ENCODE measurements at regions not wholly inside any gene's neighbourhood (a gene's known extent, or its start where the extent isn't known, plus 50 kb on each side); places are given as distances from the start of the nearest gene placed in this dataset.

DNA sequence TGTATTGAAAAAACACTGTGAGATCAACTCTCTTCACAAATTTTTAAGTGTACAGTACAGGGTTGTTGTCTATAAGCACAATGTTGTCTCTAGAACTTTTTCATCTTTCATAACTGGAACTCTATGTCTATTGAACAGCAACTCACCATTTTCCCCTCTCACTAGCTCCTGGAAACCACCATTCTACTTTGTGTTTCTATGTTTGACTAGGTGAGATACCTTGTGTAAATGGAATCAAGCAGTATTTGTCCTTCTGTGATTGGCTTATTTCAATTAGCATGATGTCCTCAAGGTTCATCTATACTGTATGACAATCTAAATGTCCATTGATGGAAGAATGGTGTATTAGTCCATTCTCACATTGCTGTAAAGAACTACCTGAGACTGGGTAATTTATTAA lies 210.1 kb upstream of the FUT9 start:
- H3K27me3 ChIP-seq (ENCODE audit: control insufficient read depth, insufficient read depth, low read length), result no peaks in the 10 kb centered on the region
- DNase-seq (ENCODE audit: low read depth), result no peak
- no peaks in the 10 kb centered on the region for H3K36me3 ChIP-seq (ENCODE audit: control insufficient read depth, insufficient read depth, low read length)
- TF ChIP-seq, protein P1, sequence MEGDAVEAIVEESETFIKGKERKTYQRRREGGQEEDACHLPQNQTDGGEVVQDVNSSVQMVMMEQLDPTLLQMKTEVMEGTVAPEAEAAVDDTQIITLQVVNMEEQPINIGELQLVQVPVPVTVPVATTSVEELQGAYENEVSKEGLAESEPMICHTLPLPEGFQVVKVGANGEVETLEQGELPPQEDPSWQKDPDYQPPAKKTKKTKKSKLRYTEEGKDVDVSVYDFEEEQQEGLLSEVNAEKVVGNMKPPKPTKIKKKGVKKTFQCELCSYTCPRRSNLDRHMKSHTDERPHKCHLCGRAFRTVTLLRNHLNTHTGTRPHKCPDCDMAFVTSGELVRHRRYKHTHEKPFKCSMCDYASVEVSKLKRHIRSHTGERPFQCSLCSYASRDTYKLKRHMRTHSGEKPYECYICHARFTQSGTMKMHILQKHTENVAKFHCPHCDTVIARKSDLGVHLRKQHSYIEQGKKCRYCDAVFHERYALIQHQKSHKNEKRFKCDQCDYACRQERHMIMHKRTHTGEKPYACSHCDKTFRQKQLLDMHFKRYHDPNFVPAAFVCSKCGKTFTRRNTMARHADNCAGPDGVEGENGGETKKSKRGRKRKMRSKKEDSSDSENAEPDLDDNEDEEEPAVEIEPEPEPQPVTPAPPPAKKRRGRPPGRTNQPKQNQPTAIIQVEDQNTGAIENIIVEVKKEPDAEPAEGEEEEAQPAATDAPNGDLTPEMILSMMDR (IDR thresholded peaks at IDR 0.05; ENCODE audit: insufficient read depth, low read length, poor library complexity, severe bottlenecking), result no peak
- no peak overlapping the region for H3K4me3 ChIP-seq (ENCODE audit: low read depth, low read length)

DNA sequence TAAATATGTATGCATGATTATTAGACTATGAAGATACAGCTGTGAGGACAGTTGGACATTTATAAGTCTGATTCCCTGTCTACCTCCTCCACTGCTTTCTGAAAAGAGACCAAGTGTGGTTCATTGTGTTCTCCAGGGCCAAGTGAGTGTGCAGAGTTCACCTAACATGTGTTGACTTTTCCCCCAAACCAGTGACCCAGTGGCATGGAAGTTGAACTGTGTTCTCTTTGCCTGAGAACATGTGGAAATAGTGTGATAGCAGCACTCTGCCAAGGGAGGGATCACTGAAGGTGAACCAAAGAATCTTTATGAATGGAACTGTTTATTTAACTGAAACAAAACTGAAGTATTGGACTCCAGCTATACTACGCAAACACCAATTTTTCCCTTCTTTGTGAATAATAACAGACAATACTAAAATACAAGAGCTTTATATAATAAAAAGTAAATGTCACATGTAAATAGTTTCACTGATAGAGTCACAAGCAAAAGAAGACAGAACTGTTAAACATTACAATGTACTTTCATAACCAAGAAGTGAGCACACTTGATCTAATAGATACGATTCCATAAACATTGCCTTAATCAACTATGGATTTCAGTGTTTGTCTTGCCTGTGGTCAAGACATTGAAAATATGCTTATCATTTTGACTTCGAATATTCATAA lies 200.3 kb upstream of the FUT9 start:
- Histone ChIP-seq H3K4me3 (ENCODE audit: low read depth, low read length) (no peak overlapping the region), H3K27me3 (ENCODE audit: control insufficient read depth, insufficient read depth, low read length) (no peaks in the 10 kb centered on the region), H3K36me3 (ENCODE audit: control insufficient read depth, insufficient read depth, low read length) (no peaks in the 10 kb centered on the region)
- DNase-seq (ENCODE audit: low read depth), result no peak
- TF ChIP-seq, protein P1 (IDR thresholded peaks at IDR 0.05; ENCODE audit: insufficient read depth, low read length, poor library complexity, severe bottlenecking), result no peak

- H3K36me3 ChIP-seq (ENCODE audit: control insufficient read depth, insufficient read depth, low read length), result no peaks in the 10 kb centered on the region
- TF ChIP-seq, protein P1 (IDR thresholded peaks at IDR 0.05; ENCODE audit: insufficient read depth, low read length, poor library complexity, severe bottlenecking), result no peak
- H3K27me3 ChIP-seq (ENCODE audit: control insufficient read depth, insufficient read depth, low read length), result no peaks in the 10 kb centered on the region
- no peak for DNase-seq (ENCODE audit: low read depth)
- H3K4me3 ChIP-seq (ENCODE audit: low read depth, low read length), result no peak overlapping the region
These were observed 196.3 kb upstream of the FUT9 start for GRCh38 chr6:95819461-95819860.

DNA sequence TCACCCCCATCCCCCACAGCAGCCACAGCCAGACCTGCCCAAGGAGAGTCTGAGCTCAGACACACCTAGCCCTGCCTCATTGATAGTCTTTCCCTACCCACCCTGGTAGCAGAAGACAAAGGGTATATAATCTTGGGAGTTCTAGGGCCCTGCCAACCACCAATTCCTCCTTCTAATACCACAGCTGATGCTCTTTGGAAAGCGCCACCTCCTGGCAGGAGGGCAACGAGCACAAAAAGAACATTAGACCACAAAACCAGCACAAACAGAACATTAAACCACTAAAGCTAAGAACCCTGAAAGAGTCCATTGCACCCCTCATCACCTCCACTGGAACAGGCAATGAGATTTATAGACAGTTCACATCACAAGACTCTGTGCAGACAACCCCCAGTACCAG lies 195.8 kb upstream of the FUT9 start:
- Histone ChIP-seq H3K36me3 (ENCODE audit: control insufficient read depth, insufficient read depth, low read length) (no peaks in the 10 kb centered on the region), H3K27me3 (ENCODE audit: control insufficient read depth, insufficient read depth, low read length) (no peaks in the 10 kb centered on the region), H3K4me3 (ENCODE audit: low read depth, low read length) (no peak overlapping the region)
- TF ChIP-seq, protein P1 (IDR thresholded peaks at IDR 0.05; ENCODE audit: insufficient read depth, low read length, poor library complexity, severe bottlenecking), result peak; percentile 7
- DNase-seq (ENCODE audit: low read depth), result no peak

- DNase-seq (ENCODE audit: low read depth), result no peak
- Histone ChIP-seq H3K36me3 (ENCODE audit: control insufficient read depth, insufficient read depth, low read length) (no peaks in the 10 kb centered on the region), H3K4me3 (ENCODE audit: low read depth, low read length) (no peak overlapping the region), H3K27me3 (ENCODE audit: control insufficient read depth, insufficient read depth, low read length) (no peaks in the 10 kb centered on the region)
- TF ChIP-seq, protein P1 (IDR thresholded peaks at IDR 0.05; ENCODE audit: insufficient read depth, low read length, poor library complexity, severe bottlenecking), result no peak
These were observed 184.8 kb upstream of the FUT9 start for GRCh38 chr6:95830859-95831557.

Data from kidney epithelial cell (primary cell).